Esophagus muscularis mucosa (tissue), 3 donors: ENCODE measurements at regions not wholly inside any gene's neighbourhood (a gene's known extent, or its start where the extent isn't known, plus 50 kb on each side); places are given as distances from the start of the nearest gene placed in this dataset.

Source experiments
- POLR2AphosphoS5 ChIP-seq, 2 donors: sonication (generic); formaldehyde crosslinking; IDR thresholded peaks; one replicate each; pipeline ENCODE4 v1.6.1; 2017; ENCODE audit warnings: antibody characterized with exemption in 2 of 2
- TF ChIP-seq, protein P1 (sequence below), 3 experiments: fragments of 200-600 bp in 2 of 3; fragments of 450-650 bp in 1 of 3; sonication (generic) in 2 of 3; IDR thresholded peaks; one replicate each; pipeline ENCODE4 v1.5.1; 2017 to 2019; ENCODE audit warnings: antibody characterized with exemption in 3 of 3, mild to moderate bottlenecking in 2 of 3, moderate library complexity in 1 of 3

- TF ChIP-seq POLR2AphosphoS5 (IDR thresholded peaks at IDR 0.05) = peak in 1 of 2 donors; percentile 12
- TF ChIP-seq, protein P1, sequence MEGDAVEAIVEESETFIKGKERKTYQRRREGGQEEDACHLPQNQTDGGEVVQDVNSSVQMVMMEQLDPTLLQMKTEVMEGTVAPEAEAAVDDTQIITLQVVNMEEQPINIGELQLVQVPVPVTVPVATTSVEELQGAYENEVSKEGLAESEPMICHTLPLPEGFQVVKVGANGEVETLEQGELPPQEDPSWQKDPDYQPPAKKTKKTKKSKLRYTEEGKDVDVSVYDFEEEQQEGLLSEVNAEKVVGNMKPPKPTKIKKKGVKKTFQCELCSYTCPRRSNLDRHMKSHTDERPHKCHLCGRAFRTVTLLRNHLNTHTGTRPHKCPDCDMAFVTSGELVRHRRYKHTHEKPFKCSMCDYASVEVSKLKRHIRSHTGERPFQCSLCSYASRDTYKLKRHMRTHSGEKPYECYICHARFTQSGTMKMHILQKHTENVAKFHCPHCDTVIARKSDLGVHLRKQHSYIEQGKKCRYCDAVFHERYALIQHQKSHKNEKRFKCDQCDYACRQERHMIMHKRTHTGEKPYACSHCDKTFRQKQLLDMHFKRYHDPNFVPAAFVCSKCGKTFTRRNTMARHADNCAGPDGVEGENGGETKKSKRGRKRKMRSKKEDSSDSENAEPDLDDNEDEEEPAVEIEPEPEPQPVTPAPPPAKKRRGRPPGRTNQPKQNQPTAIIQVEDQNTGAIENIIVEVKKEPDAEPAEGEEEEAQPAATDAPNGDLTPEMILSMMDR (IDR thresholded peaks at IDR 0.05) = peak; percentile 64 to 77 (median 74)
Observed at GRCh38 chr2:237026981-237027711, 58.5 kb upstream of the COPS8 start.
